Skin epidermis (tissue), 12 donors: ENCODE measurements at regions not wholly inside any gene's neighbourhood (a gene's known extent, or its start where the extent isn't known, plus 50 kb on each side); places are given as distances from the start of the nearest gene placed in this dataset.
"Not testable (repeated sequence)": the region's sequence is repeated elsewhere in the genome, so short reads cannot be mapped to it uniquely, and the experiment has no call there.

Experiments
- H3K27ac ChIP-seq, 21 experiments: fragments of 200-600 bp; sonication (generic) in 11 of 21; one replicate each; pipeline ENCODE4 v1.5.0; 2020; ENCODE audit warnings: mild to moderate bottlenecking in 3 of 21, inconsistent platforms in 2 of 21, moderate library complexity in 2 of 21
- H3K4me3 ChIP-seq, 7 experiments: fragments of 200-600 bp; sonication (generic) in 2 of 7; one replicate each; pipeline ENCODE4 v1.5.0; 2020; ENCODE audit warnings: inconsistent platforms in 2 of 7, mild to moderate bottlenecking in 2 of 7, moderate library complexity in 1 of 7

DNA sequence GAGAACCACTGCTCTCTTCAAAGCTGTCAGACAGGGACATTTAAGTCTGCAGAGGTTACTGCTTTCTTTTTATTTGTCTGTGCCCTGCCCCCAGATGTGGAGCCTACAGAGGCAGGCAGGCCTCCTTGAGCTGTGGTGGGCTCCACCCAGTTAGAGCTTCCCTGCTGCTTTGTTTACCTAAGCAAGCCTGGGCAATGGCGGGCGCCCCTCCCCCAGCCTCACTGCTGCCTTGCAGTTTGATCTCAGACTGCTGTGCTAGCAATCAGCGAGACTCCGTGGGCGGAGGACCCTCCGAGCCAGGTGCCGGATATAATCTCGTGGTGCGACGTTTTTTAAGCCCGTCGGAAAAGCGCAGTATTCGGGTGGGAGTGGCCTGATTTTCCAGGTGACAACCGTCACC lies 150.8 kb downstream of the FAM170A start:
- H3K4me3 ChIP-seq = peak overlapping the region in 2 of 7 experiments; percentile 2 to 14
- H3K27ac ChIP-seq = not testable (repeated sequence)

GRCh38 chr5:119785057-119785456 lies 155.7 kb downstream of the FAM170A start:
- no peak overlapping the region for H3K27ac ChIP-seq
- no peak overlapping the region for H3K4me3 ChIP-seq

GRCh38 chr5:119789406-119790117 lies 160.2 kb downstream of the FAM170A start:
- no peak overlapping the region for H3K27ac ChIP-seq
- H3K4me3 ChIP-seq = no peak overlapping the region

DNA sequence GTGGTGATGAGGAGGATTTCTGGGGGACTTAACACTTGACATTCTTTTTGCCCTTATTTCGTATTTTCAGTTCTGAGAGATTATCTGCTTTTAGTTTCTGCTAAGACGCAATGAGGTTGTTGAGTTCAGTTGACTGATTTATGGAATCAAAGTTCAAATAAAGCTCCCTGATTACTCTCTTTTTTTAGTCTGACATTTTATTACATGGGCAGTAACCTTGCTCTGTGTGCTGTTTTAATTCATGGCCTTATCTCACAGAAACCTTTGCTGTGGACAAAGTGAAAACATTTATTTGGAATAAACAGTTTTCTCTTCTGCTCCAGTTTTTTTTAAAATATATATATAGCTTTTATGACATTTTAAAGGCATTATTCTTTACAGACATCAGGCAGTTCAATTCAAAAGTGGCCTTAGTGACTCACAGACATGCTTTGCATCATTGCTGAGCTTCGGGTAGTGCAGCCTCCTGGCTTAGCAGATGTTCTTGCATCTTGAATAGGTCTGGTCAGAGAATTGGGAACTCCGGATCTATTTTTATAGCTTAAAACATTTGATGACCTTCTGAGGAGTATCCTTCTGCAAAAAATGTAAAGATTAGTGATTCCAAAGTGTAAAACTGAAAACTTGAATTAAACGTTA lies 162.9 kb downstream of the FAM170A start:
- no peak overlapping the region for H3K4me3 ChIP-seq

GRCh38 chr5:119795768-119796167 lies 166.4 kb downstream of the FAM170A start:
- no peak overlapping the region for H3K4me3 ChIP-seq
- H3K27ac ChIP-seq = no peak overlapping the region

More for the DNA sequence above, 162.9 kb downstream of the FAM170A start:
- no peak overlapping the region for H3K27ac ChIP-seq

DNA sequence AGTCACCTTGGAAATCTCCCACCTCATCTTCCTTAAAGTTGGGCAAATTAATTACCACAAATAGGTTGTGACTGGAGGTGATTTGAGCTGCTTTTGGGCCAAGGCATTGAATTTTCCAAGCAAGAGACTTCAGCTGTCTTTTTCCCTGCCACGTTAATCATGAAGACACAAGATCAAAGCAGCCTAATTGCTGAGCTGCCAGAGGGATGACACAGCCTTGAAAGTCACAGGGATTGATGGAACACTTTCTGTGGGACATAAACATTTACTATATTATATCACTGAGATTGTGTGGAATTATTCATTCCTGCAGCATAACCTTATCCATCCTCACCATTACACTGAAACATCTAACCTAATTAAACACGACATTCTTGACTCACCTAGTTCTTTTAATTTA lies 172.2 kb downstream of the FAM170A start:
- no peak overlapping the region for H3K4me3 ChIP-seq
- H3K27ac ChIP-seq = no peak overlapping the region

- Histone ChIP-seq H3K4me3 (no peak overlapping the region), H3K27ac (no peak overlapping the region)
Measured at GRCh38 chr5:119808024-119808423, 178.7 kb downstream of the FAM170A start.

DNA sequence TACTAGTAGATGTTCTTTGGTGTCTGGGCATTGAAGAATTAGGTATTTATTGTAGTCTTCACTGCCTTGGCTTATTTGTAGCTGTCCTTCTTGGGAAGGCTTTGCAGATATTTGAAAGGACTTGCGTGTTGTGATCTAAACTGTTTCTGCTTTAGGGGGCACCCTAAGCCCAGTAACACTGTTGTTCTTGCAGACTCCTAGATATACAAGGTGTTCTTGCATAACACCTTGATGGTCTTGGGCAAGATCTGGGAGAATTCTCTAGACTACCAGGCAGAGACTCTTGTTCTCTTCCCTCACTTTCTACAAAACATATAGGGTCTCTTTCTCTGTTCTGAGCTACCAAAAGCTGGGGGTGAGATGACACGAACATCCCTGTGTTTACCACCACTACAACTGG lies 179.1 kb downstream of the FAM170A start:
- Histone ChIP-seq H3K4me3 (no peak overlapping the region), H3K27ac (no peak overlapping the region)

- no peak overlapping the region for H3K27ac ChIP-seq
- no peak overlapping the region for H3K4me3 ChIP-seq
Measured at GRCh38 chr5:119810217-119810616, 180.9 kb downstream of the FAM170A start.

GRCh38 chr5:119811458-119811857 lies 182.1 kb downstream of the FAM170A start:
- Histone ChIP-seq H3K4me3 (no peak overlapping the region), H3K27ac (no peak overlapping the region)

GRCh38 chr5:119814655-119815054 lies 185.3 kb downstream of the FAM170A start:
- Histone ChIP-seq H3K27ac (no peak overlapping the region), H3K4me3 (no peak overlapping the region)

- Histone ChIP-seq H3K27ac (no peak overlapping the region), H3K4me3 (no peak overlapping the region)
Measured at GRCh38 chr5:119816055-119816454, 186.7 kb downstream of the FAM170A start.

GRCh38 chr5:119820016-119820415 lies 190.7 kb downstream of the FAM170A start:
- Histone ChIP-seq H3K4me3 (no peak overlapping the region), H3K27ac (no peak overlapping the region)

DNA sequence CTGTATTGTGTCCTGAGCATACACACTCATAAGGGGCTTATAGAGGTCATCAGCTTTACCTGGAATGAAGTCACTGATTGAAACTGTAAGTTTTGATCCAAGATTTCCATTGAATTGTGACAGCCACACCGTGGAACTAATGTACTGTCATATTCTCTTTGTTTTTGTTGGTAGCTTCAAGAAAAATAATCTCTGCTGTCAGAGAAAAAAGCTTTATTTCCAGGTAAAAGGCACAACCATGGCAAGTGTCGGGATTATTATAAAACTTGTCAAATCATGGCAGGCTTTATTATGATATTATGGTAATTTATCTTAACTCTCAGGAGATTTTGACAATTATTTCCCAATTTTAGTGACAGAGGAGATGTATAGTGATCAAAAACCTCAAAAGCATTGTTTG lies 191.2 kb downstream of the FAM170A start:
- Histone ChIP-seq H3K27ac (no peak overlapping the region), H3K4me3 (no peak overlapping the region)

- H3K27ac ChIP-seq = no peak overlapping the region
- H3K4me3 ChIP-seq = no peak overlapping the region
Measured at GRCh38 chr5:119828541-119828940, 199.2 kb downstream of the FAM170A start.

DNA sequence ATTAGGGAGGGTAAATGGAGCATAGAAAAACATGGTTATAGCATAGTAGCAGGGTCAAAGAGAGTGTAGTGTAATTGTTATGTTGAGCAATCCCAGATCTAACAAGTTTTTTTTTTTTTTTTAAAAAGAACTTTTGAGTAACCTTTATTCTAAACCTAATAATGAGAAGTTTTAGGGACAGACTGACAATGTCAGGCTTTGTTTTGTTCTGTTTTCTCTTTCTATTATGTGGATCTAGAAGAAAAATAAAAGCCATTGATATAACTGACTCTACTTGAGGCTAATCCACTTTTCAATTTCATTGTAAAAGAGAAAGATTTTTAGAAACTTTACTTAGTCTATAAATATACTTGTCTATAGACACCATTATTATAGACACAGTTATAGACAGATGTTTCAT lies 200.0 kb downstream of the FAM170A start:
- Histone ChIP-seq H3K27ac (peak overlapping the region in 1 of 21 experiments; percentile 41), H3K4me3 (no peak overlapping the region)

- H3K27ac ChIP-seq = no peak overlapping the region
- H3K4me3 ChIP-seq = no peak overlapping the region
Measured at GRCh38 chr5:119833176-119833575, 203.8 kb downstream of the FAM170A start.

- Histone ChIP-seq H3K4me3 (no peak overlapping the region), H3K27ac (no peak overlapping the region)
Measured at GRCh38 chr5:119840175-119840574, 210.8 kb downstream of the FAM170A start.

DNA sequence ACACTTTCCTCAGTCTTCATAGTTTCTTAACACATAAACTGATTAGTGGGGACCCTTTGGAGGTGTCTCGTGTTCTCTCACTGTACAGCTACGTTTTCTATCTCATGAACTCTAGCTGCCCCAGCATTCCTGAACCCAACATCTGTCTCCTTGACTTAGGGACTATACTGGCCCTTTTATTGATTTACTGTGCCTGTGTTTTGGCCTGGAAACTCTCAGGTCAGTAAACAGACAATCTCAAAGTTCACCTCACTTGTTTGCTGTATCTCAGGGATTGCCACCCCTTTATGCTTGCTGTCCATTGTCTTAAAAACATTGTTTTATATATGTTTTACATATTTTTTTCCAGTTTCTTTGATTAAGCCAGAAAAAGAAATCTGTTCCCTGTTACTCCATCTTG lies 222.8 kb downstream of the FAM170A start:
- Histone ChIP-seq H3K4me3 (no peak overlapping the region), H3K27ac (no peak overlapping the region)

DNA sequence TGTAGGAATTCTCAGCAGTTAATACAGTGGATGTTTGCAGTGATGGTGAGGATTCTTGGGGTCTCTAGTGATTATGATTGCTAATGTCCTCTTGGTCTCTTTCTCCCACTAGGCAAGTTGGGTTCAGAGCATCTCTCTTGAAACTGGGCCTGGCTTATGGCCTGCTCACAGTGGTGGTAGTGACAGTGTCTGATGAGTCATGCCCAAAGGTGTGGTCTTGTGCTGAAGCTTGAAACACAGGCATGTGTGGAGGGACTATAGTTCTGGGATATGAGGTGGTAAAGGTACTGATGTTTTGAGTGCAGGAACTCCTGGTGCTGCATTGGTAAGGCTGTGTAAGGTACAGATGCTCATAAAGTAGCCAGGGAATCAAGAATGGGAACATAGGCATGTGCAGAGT lies 231.1 kb downstream of the FAM170A start:
- H3K4me3 ChIP-seq = no peak overlapping the region
- no peak overlapping the region for H3K27ac ChIP-seq

GRCh38 chr5:119862619-119863018 lies 233.3 kb downstream of the FAM170A start:
- no peak overlapping the region for H3K4me3 ChIP-seq

GRCh38 chr5:119864286-119864685 lies 234.9 kb downstream of the FAM170A start:
- H3K4me3 ChIP-seq = no peak overlapping the region
- no peak overlapping the region for H3K27ac ChIP-seq

More at GRCh38 chr5:119862619-119863018, 233.3 kb downstream of the FAM170A start:
- no peak overlapping the region for H3K27ac ChIP-seq
